ENCODE measurements at regions not wholly inside any gene's neighbourhood (a gene's known extent, or its start where the extent isn't known, plus 50 kb on each side); places are given as distances from the start of the nearest gene placed in this dataset.
A peak's percentile ranks its signal among the peaks of the same experiment; 100 is the strongest.

- no peaks in the 10 kb centered on the region for H3K9me3 ChIP-seq (ENCODE audit: control insufficient read depth in 4 of 4, low read length in 3 of 4)
- H3K9ac ChIP-seq (ENCODE audit: low read depth in 1 of 2, low read length in 2 of 2), result no peak overlapping the region
- H3K27ac ChIP-seq (ENCODE audit: low read depth in 1 of 2, low read length in 2 of 2), result peak overlapping the region; percentile 35 to 45
- TF ChIP-seq GABPA (IDR thresholded peaks at IDR 0.05 in 1 of 2, conservative IDR thresholded peaks at IDR 0.05 in 1 of 2) (no peak), HNF4A (conservative IDR thresholded peaks at IDR 0.05) (no peak), YY1 (IDR thresholded peaks at IDR 0.05) (no peak), SP1 (IDR thresholded peaks at IDR 0.05) (peak; percentile 24), TAF1 (conservative IDR thresholded peaks at IDR 0.05) (no peak)
- no peaks in the 10 kb centered on the region for H3K27me3 ChIP-seq (ENCODE audit: control insufficient read depth in 4 of 4, insufficient read depth in 4 of 4, low read length in 3 of 4)
- H3K4me3 ChIP-seq (ENCODE audit: low read depth in 1 of 3, low read length in 3 of 3), result peak overlapping the region in 2 of 3 donors; percentile 30 to 39
- H3K36me3 ChIP-seq (ENCODE audit: control insufficient read depth in 4 of 4, insufficient read depth in 3 of 4, low read depth in 1 of 4, low read length in 3 of 4), result no peaks in the 10 kb centered on the region
- DNase-seq (ENCODE audit: low spot score), result no peak
- H3K4me1 ChIP-seq (ENCODE audit: control insufficient read depth in 4 of 4, insufficient read depth in 4 of 4, low read length in 3 of 4), result peaks cover 6 to 21% (median 15%) of the 10 kb centered on the region in 4 donors
Measured at GRCh38 chr14:44662250-44662891, 155.3 kb upstream of the FSCB start.

GRCh38 chr14:44658389-44658696 is 151.3 kb upstream of the FSCB start:
- no peaks in the 10 kb centered on the region for H3K36me3 ChIP-seq (ENCODE audit: control insufficient read depth in 4 of 4, insufficient read depth in 3 of 4, low read depth in 1 of 4, low read length in 3 of 4)
- H3K27me3 ChIP-seq (ENCODE audit: control insufficient read depth in 4 of 4, insufficient read depth in 4 of 4, low read length in 3 of 4), result no peaks in the 10 kb centered on the region
- peak overlapping the region in 1 of 2 donors; percentile 35 for H3K27ac ChIP-seq (ENCODE audit: low read depth in 1 of 2, low read length in 2 of 2)
- DNase-seq (ENCODE audit: low spot score), result no peak
- H3K9me3 ChIP-seq (ENCODE audit: control insufficient read depth in 4 of 4, low read length in 3 of 4), result no peaks in the 10 kb centered on the region
- peaks cover 6 to 29% (median 19%) of the 10 kb centered on the region in 4 donors for H3K4me1 ChIP-seq (ENCODE audit: control insufficient read depth in 4 of 4, insufficient read depth in 4 of 4, low read length in 3 of 4)
- H3K4me3 ChIP-seq (ENCODE audit: low read depth in 1 of 3, low read length in 3 of 3), result no peak overlapping the region
- TF ChIP-seq JUND (IDR thresholded peaks at IDR 0.05) (no peak), REST (IDR thresholded peaks at IDR 0.05) (no peak), HNF4A (conservative IDR thresholded peaks at IDR 0.05) (peak; percentile 71 to 72), SP1 (IDR thresholded peaks at IDR 0.05) (peak; percentile 22), GABPA (IDR thresholded peaks at IDR 0.05 in 1 of 2, conservative IDR thresholded peaks at IDR 0.05 in 1 of 2) (no peak)
- 36% methylated on average over 1 of the region's 1 CpG for WGBS
- no peak overlapping the region for H3K9ac ChIP-seq (ENCODE audit: low read depth in 1 of 2, low read length in 2 of 2)

GRCh38 chr14:44657696-44658388 is 150.8 kb upstream of the FSCB start:
- no peaks in the 10 kb centered on the region for H3K27me3 ChIP-seq (ENCODE audit: control insufficient read depth in 4 of 4, insufficient read depth in 4 of 4, low read length in 3 of 4)
- H3K36me3 ChIP-seq (ENCODE audit: control insufficient read depth in 4 of 4, insufficient read depth in 3 of 4, low read depth in 1 of 4, low read length in 3 of 4), result no peaks in the 10 kb centered on the region
- DNase-seq (ENCODE audit: low spot score), result no peak
- 26% methylated on average over 3 of the region's 3 CpGs for WGBS
- H3K27ac ChIP-seq (ENCODE audit: low read depth in 1 of 2, low read length in 2 of 2), result peak overlapping the region in 1 of 2 donors; percentile 35
- peaks cover 6 to 29% (median 19%) of the 10 kb centered on the region in 4 donors for H3K4me1 ChIP-seq (ENCODE audit: control insufficient read depth in 4 of 4, insufficient read depth in 4 of 4, low read length in 3 of 4)
- H3K9ac ChIP-seq (ENCODE audit: low read depth in 1 of 2, low read length in 2 of 2), result no peak overlapping the region
- H3K9me3 ChIP-seq (ENCODE audit: control insufficient read depth in 4 of 4, low read length in 3 of 4), result no peaks in the 10 kb centered on the region
- peak; percentile 74 to 77 for TF ChIP-seq RAD21 (IDR thresholded peaks at IDR 0.05)
- no peak for TF ChIP-seq EGR1 (IDR thresholded peaks at IDR 0.05; ENCODE audit: low read depth in 2 of 2)
- peak; percentile 38 for TF ChIP-seq CTCF (IDR thresholded peaks at IDR 0.05; ENCODE audit: low read depth, low read length, missing input control)
- no peak overlapping the region for H3K4me3 ChIP-seq (ENCODE audit: low read depth in 1 of 3, low read length in 3 of 3)
